Peyer's patch (tissue), 4 donors: ENCODE measurements at regions not wholly inside any gene's neighbourhood (a gene's known extent, or its start where the extent isn't known, plus 50 kb on each side); places are given as distances from the start of the nearest gene placed in this dataset.

ENCODE experiments used
- DNase-seq, 3 donors: peaks; one replicate each; pipeline ENCODE4 v3.0.0-alpha.2; 2017 to 2019
- H3K27ac ChIP-seq, 4 donors: fragments of 200-600 bp; sonication (generic); one replicate each; pipeline ENCODE4 v1.5.1; 2016 to 2019
- H3K27me3 ChIP-seq, 2 donors: fragments of 200-600 bp; sonication (generic); one replicate each; pipeline ENCODE4 v1.5.1; 2019
- H3K36me3 ChIP-seq, 3 donors: fragments of 200-600 bp; sonication (generic); one replicate each; pipeline ENCODE4 v1.5.1; 2016 to 2019
- H3K4me1 ChIP-seq, 4 donors: fragments of 200-600 bp; sonication (generic); one replicate each; pipeline ENCODE4 v1.5.1; 2016 to 2019
- H3K4me3 ChIP-seq, 4 donors: fragments of 200-600 bp; sonication (generic); 1 replicate in 3 of 4; 2 replicates in 1 of 4; pipeline ENCODE4 v1.5.1; 2016 to 2019; ENCODE audit warnings: mild to moderate bottlenecking in 1 of 4
- H3K9me3 ChIP-seq, 4 donors: fragments of 200-600 bp; sonication (generic); one replicate each; pipeline ENCODE4 v1.5.1; 2016 to 2019; ENCODE audit warnings: mild to moderate bottlenecking in 1 of 4
- POLR2A ChIP-seq, 2 donors: fragments of 450-650 bp; IDR thresholded peaks; one replicate each; pipeline ENCODE4 v1.5.1; 2017; ENCODE audit warnings: antibody characterized with exemption in 2 of 2, mild to moderate bottlenecking in 2 of 2, moderate library complexity in 2 of 2
- TF ChIP-seq, protein P1 (sequence below), 6 experiments: fragments of 450-650 bp in 4 of 6; fragments of 200-600 bp in 2 of 6; sonication (generic) in 1 of 6; IDR thresholded peaks; one replicate each; pipeline ENCODE4 v1.5.1; 2017 to 2019; ENCODE audit warnings: antibody characterized with exemption in 6 of 6, mild to moderate bottlenecking in 3 of 6, moderate library complexity in 1 of 6

DNA sequence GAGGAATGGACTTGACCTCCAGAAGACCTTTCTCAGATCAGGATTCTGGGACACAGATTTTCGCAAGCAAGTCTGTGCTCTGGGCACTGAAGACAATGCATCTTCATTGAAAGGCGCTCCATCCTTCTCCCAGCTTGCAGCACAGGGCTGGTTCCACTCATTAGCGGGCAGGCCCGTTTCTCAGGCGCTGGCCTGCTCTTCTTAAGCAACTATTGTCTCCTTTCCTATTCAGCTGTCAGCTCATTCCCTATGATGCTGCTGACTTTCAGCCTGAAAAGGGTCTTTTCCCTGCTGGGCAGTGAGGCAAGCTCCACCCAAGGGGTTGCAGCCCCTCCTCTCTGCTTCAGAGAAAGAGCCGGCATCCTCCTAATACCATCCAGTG, 91.9 kb upstream of the PLXNA2 start:
- Histone ChIP-seq H3K4me1 (no peaks in the 10 kb centered on the region), H3K9me3 (no peaks in the 10 kb centered on the region)
- no peak for TF ChIP-seq POLR2A (IDR thresholded peaks at IDR 0.05)
- TF ChIP-seq, protein P1, sequence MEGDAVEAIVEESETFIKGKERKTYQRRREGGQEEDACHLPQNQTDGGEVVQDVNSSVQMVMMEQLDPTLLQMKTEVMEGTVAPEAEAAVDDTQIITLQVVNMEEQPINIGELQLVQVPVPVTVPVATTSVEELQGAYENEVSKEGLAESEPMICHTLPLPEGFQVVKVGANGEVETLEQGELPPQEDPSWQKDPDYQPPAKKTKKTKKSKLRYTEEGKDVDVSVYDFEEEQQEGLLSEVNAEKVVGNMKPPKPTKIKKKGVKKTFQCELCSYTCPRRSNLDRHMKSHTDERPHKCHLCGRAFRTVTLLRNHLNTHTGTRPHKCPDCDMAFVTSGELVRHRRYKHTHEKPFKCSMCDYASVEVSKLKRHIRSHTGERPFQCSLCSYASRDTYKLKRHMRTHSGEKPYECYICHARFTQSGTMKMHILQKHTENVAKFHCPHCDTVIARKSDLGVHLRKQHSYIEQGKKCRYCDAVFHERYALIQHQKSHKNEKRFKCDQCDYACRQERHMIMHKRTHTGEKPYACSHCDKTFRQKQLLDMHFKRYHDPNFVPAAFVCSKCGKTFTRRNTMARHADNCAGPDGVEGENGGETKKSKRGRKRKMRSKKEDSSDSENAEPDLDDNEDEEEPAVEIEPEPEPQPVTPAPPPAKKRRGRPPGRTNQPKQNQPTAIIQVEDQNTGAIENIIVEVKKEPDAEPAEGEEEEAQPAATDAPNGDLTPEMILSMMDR (IDR thresholded peaks at IDR 0.05) = no peak

DNA sequence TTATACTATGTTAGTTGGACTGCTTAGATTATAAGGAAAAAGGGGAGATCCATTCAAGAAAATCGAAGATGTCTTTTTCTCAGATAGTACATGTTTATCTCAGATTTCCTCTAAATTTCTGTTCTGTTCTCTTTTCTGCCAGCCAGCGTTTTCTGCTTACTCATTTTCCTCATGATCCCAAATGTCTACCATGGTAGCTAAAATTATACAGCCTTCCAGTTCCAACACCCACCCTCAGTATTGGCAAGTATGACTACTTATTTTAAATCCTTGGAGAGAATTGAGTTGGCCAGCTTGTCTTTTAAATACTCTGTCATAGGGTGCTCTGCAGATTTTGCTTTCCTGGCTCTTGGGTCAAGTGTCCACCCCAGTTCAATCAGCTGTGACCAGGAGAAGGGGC, 95.7 kb upstream of the PLXNA2 start:
- H3K9me3 ChIP-seq = no peaks in the 10 kb centered on the region
- DNase-seq = no peak
- TF ChIP-seq, protein P1 (IDR thresholded peaks at IDR 0.05) = no peak
- H3K27me3 ChIP-seq = no peaks in the 10 kb centered on the region
- no peaks in the 10 kb centered on the region for H3K4me1 ChIP-seq
- no peak overlapping the region for H3K4me3 ChIP-seq
- no peaks in the 10 kb centered on the region for H3K36me3 ChIP-seq
- H3K27ac ChIP-seq = no peak overlapping the region

More for the DNA sequence above, 91.9 kb upstream of the PLXNA2 start:
- no peak for DNase-seq
- Histone ChIP-seq H3K4me3 (no peak overlapping the region), H3K27ac (no peak overlapping the region), H3K27me3 (no peaks in the 10 kb centered on the region), H3K36me3 (no peaks in the 10 kb centered on the region)

DNA sequence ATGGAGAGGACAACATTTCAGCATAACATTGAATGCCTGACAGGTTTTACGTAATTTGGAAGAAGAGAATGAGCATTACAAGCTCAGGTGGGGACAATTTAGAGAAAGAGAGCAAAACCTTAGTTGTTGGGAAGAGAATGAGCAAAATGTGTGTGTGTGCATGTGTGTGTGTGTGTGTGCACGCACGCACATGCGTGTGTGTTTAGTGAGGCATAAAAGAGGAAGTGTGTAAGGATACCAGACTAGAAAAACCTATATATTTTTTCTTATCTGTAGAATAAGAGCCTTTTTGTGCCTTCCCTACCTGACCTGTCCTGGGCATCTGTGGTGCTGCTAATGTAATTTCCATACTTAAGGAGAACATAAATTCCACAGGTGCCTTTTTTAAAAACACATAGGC, 99.0 kb upstream of the PLXNA2 start:
- Histone ChIP-seq H3K27ac (no peak overlapping the region), H3K36me3 (no peaks in the 10 kb centered on the region), H3K27me3 (no peaks in the 10 kb centered on the region), H3K9me3 (no peaks in the 10 kb centered on the region), H3K4me3 (no peak overlapping the region), H3K4me1 (no peaks in the 10 kb centered on the region)
- DNase-seq = no peak
- no peak for TF ChIP-seq POLR2A (IDR thresholded peaks at IDR 0.05)
- TF ChIP-seq, protein P1 (IDR thresholded peaks at IDR 0.05) = no peak

DNA sequence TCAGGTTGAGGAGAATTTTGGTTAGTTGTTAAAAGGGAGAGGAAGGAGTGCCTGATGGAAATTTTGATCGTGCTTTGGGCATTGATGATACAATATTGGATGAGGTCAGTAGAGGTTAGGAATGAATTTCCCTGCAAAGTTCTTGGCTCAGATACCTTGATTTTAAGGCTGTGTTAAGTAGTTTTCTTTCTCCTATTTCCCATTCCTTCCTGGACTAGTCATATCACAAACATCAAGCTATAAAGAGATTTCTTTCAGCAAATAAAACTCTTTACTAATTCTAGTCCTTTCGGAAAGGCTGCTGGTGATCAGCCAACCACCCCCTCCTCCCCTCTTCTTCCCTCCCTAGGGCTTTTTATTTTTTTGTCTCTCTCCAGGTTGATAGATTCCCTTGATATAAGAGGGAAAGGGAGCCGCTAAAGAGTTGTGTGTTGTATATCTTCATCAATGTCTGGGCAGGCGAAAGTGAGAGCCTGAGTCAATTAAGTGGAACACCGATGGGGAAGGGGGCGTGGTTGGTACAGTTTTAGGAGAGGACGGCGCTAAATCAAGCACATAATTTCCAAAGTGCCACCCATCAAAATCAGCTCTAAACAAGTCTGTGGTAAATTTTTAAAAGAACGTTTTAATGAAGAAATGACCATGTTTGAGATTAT, 100.1 kb upstream of the PLXNA2 start:
- H3K4me3 ChIP-seq = no peak overlapping the region
- no peak overlapping the region for H3K27ac ChIP-seq
- no peaks in the 10 kb centered on the region for H3K36me3 ChIP-seq
- H3K9me3 ChIP-seq = no peaks in the 10 kb centered on the region
- no peaks in the 10 kb centered on the region for H3K4me1 ChIP-seq
- H3K27me3 ChIP-seq = no peaks in the 10 kb centered on the region
- TF ChIP-seq, protein P1 (IDR thresholded peaks at IDR 0.05) = no peak
- TF ChIP-seq POLR2A (IDR thresholded peaks at IDR 0.05) = no peak
- DNase-seq = no peak

DNA sequence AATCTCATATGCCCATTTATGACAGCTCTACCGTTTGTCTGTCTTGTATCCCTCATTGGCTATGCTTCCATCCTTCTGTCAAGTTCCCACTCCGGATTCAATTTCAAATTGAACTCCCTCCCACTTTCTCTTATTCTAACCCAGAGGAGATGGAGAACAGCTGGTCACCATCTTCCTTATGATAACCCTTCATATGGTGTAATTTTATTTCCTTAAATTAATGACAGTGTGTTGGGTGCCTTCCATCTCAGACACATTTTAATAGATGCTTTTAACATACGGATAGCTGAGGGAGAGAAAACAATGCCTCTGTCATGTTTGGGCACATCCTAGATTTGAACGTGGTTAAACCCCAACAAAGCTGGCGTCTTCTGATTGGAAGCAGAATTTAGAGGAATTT, 103.0 kb upstream of the PLXNA2 start:
- DNase-seq = no peak
- TF ChIP-seq, protein P1 (IDR thresholded peaks at IDR 0.05) = no peak
- no peak for TF ChIP-seq POLR2A (IDR thresholded peaks at IDR 0.05)
- no peaks in the 10 kb centered on the region for H3K27me3 ChIP-seq
- H3K4me3 ChIP-seq = no peak overlapping the region
- no peaks in the 10 kb centered on the region for H3K4me1 ChIP-seq
- no peaks in the 10 kb centered on the region for H3K36me3 ChIP-seq
- no peaks in the 10 kb centered on the region for H3K9me3 ChIP-seq
- no peak overlapping the region for H3K27ac ChIP-seq
